ENCODE measurements at regions not wholly inside any gene's neighbourhood (a gene's known extent, or its start where the extent isn't known, plus 50 kb on each side); places are given as distances from the start of the nearest gene placed in this dataset.

DNA sequence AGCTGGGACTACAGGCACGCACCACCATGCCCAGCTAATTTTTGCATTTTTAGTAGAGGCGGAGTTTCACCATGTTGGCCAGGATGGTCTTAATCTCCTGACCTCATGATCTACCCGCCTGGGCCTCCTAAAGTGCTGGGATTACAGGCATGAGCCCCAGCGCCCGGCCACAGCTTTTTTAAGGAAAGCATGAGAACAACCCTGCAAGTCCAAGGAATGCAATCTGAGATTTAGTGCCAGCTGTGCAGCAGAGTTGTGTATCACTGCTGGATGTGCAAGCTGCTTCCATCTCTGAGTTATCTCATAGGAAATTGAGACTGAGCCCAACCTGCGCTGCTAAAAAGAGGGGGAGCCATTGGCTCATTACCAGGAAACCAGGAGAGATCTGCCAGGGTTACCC lies 399.9 kb upstream of the CYRIA start:
- CTCF ChIA-PET = no interaction called here
- Histone ChIP-seq H3K4me1 (ENCODE audit: control insufficient read depth, insufficient read depth, low read length) (no peaks in the 10 kb centered on the region), H3K36me3 (ENCODE audit: control insufficient read depth, insufficient read depth, low read length) (no peaks in the 10 kb centered on the region), H3K27me3 (ENCODE audit: control insufficient read depth, insufficient read depth, low read length) (no peaks in the 10 kb centered on the region), H3K27ac (ENCODE audit: low read length) (no peak overlapping the region), H3K4me3 (ENCODE audit: low read depth in 2 of 2, low read length in 2 of 2) (no peak overlapping the region), H3K9me3 (ENCODE audit: control insufficient read depth, insufficient read depth, low read depth, low read length) (no peaks in the 10 kb centered on the region)
- TF ChIP-seq, protein P1, sequence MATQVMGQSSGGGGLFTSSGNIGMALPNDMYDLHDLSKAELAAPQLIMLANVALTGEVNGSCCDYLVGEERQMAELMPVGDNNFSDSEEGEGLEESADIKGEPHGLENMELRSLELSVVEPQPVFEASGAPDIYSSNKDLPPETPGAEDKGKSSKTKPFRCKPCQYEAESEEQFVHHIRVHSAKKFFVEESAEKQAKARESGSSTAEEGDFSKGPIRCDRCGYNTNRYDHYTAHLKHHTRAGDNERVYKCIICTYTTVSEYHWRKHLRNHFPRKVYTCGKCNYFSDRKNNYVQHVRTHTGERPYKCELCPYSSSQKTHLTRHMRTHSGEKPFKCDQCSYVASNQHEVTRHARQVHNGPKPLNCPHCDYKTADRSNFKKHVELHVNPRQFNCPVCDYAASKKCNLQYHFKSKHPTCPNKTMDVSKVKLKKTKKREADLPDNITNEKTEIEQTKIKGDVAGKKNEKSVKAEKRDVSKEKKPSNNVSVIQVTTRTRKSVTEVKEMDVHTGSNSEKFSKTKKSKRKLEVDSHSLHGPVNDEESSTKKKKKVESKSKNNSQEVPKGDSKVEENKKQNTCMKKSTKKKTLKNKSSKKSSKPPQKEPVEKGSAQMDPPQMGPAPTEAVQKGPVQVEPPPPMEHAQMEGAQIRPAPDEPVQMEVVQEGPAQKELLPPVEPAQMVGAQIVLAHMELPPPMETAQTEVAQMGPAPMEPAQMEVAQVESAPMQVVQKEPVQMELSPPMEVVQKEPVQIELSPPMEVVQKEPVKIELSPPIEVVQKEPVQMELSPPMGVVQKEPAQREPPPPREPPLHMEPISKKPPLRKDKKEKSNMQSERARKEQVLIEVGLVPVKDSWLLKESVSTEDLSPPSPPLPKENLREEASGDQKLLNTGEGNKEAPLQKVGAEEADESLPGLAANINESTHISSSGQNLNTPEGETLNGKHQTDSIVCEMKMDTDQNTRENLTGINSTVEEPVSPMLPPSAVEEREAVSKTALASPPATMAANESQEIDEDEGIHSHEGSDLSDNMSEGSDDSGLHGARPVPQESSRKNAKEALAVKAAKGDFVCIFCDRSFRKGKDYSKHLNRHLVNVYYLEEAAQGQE (IDR thresholded peaks at IDR 0.05; ENCODE audit: insufficient read depth in 1 of 2, low read depth in 2 of 2, low read length in 1 of 2) = no peak
- TF ChIP-seq TCF7L2 (IDR thresholded peaks at IDR 0.05; ENCODE audit: low read depth, low read length) (no peak), POLR2AphosphoS5 (IDR thresholded peaks at IDR 0.05; ENCODE audit: low read depth, low read length) (no peak), SIN3A (IDR thresholded peaks at IDR 0.05; ENCODE audit: borderline replicate concordance, insufficient read depth, low read depth, low read length) (no peak)
- TF ChIP-seq, protein P2, sequence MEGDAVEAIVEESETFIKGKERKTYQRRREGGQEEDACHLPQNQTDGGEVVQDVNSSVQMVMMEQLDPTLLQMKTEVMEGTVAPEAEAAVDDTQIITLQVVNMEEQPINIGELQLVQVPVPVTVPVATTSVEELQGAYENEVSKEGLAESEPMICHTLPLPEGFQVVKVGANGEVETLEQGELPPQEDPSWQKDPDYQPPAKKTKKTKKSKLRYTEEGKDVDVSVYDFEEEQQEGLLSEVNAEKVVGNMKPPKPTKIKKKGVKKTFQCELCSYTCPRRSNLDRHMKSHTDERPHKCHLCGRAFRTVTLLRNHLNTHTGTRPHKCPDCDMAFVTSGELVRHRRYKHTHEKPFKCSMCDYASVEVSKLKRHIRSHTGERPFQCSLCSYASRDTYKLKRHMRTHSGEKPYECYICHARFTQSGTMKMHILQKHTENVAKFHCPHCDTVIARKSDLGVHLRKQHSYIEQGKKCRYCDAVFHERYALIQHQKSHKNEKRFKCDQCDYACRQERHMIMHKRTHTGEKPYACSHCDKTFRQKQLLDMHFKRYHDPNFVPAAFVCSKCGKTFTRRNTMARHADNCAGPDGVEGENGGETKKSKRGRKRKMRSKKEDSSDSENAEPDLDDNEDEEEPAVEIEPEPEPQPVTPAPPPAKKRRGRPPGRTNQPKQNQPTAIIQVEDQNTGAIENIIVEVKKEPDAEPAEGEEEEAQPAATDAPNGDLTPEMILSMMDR (IDR thresholded peaks at IDR 0.05) = no peak
- no peak for ATAC-seq
- no peak for DNase-seq (ENCODE audit: low read depth, low spot score)
- intact Hi-C loops (cut with micrococcal nuclease; ENCODE audit: unreplicated experiment) (no loop called here), in situ Hi-C loops (cut with HindIII; ENCODE audit: low pct_unique_long_range_greater_than_20kb, low sequenced_read_pairs) (no loop called here)
- POLR2A ChIA-PET = no interaction called here
- no TSS peak for BruUV-seq (replicated peaks)

DNA sequence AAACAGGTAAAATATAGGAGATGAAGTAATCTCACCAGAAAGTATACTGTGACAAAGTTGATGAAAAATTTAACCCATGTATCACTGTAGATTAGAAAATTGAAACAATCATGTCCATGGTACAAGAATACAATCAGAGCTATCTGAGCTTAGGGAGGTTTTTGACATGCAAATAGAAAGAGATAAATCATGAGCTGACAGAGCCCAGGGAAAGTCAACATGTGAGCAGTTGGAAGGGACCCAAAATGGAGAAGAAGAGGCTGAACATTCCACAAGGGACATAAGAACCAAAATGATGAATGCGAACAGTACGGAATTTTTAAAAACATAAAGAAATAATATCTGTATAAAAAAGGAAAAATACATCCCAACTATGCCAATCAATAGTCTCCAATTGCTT lies 395.4 kb upstream of the CYRIA start:
- intact Hi-C loops (cut with micrococcal nuclease; ENCODE audit: unreplicated experiment) (no loop called here), in situ Hi-C loops (cut with HindIII; ENCODE audit: low pct_unique_long_range_greater_than_20kb, low sequenced_read_pairs) (no loop called here)
- H3K27me3 ChIP-seq (ENCODE audit: control insufficient read depth, insufficient read depth, low read length) = no peaks in the 10 kb centered on the region
- no TSS peak for BruUV-seq (replicated peaks)
- no peak overlapping the region for H3K4me3 ChIP-seq (ENCODE audit: low read depth in 2 of 2, low read length in 2 of 2)
- DNase-seq (ENCODE audit: low read depth, low spot score) = no peak
- no peaks in the 10 kb centered on the region for H3K36me3 ChIP-seq (ENCODE audit: control insufficient read depth, insufficient read depth, low read length)
- H3K4me1 ChIP-seq (ENCODE audit: control insufficient read depth, insufficient read depth, low read length) = no peaks in the 10 kb centered on the region
- POLR2A ChIA-PET = no interaction called here
- CTCF ChIA-PET = no interaction called here
- H3K27ac ChIP-seq (ENCODE audit: low read length) = no peak overlapping the region
- TF ChIP-seq, protein P2 (IDR thresholded peaks at IDR 0.05) = no peak
- TF ChIP-seq SIN3A (IDR thresholded peaks at IDR 0.05; ENCODE audit: borderline replicate concordance, insufficient read depth, low read depth, low read length) (no peak), TCF7L2 (IDR thresholded peaks at IDR 0.05; ENCODE audit: low read depth, low read length) (no peak), POLR2AphosphoS5 (IDR thresholded peaks at IDR 0.05; ENCODE audit: low read depth, low read length) (no peak)
- TF ChIP-seq, protein P1 (IDR thresholded peaks at IDR 0.05; ENCODE audit: insufficient read depth in 1 of 2, low read depth in 2 of 2, low read length in 1 of 2) = no peak
- ATAC-seq = no peak
- H3K9me3 ChIP-seq (ENCODE audit: control insufficient read depth, insufficient read depth, low read depth, low read length) = no peaks in the 10 kb centered on the region

Measured in Panc1 (cell line).